Loucy (cell line): ENCODE measurements at regions not wholly inside any gene's neighbourhood (a gene's known extent, or its start where the extent isn't known, plus 50 kb on each side); places are given as distances from the start of the nearest gene placed in this dataset.

Experiments
- CTCF ChIP-seq: fragments of 200-600 bp; sonication (generic); conservative IDR thresholded peaks from 2 replicates; pipeline ENCODE4 v1.5.1; 2014; ENCODE audit warnings: mild to moderate bottlenecking, antibody characterized with exemption, low read length
- EZH2phosphoT487 ChIP-seq: fragments of 200-600 bp; IDR thresholded peaks from 2 replicates; pipeline ENCODE4 v1.6.1; 2018; ENCODE audit warnings: antibody characterized with exemption, mild to moderate bottlenecking, moderate library complexity, borderline replicate concordance

- TF ChIP-seq CTCF (no peak), EZH2phosphoT487 (no peak)
Measured at GRCh38 chr3:180390313-180390712, 211.7 kb upstream of the TTC14 start.
